ENCODE measurements at regions not wholly inside any gene's neighbourhood (a gene's known extent, or its start where the extent isn't known, plus 50 kb on each side); places are given as distances from the start of the nearest gene placed in this dataset.
"Not testable (repeated sequence)": the region's sequence is repeated elsewhere in the genome, so short reads cannot be mapped to it uniquely, and the experiment has no call there.

DNA sequence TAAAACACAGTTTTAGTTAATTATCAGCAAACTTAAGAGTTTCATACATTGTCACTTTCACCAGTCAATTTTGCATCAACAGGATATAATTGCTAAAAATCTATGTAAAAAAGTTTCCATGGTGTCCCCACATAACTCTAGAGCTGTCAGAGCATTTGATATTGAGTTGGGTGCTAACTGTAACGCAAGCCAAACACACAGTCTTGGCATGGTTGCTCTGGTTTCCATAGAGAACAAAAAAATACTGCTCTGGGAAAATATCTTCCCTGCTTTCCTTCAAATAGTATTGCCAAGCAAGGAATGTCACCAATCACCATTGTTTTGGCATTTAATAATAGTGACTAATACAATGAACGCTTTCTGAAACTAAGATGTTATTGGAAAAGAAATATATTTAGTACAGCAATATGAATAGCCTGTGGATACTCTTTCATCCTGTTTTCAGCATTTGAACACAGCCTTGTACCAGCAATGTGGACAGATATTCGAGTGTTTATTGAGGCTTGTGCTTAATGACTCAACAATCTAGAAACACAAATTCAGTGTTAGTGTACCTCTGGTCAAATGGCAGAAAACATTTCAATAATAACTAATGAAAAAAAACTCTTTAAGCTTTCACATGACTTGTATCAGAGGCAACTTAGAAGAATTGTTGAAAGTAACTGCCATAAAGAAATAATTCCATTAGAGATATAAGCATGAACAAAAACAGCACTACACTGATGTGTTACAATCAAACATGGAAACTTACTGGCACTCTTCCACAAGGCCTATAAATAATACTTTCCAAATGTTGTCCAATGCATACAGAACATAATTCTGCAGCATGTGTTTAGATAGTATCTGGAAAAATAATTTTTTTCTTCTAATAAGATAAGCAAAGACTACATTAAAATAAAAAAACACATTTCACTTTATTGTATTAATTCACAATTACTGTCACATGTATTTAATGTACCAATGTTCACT is 1469.5 kb upstream of the CELF2 start:
- no peak for DNase-seq (ENCODE audit: low spot score)

DNA sequence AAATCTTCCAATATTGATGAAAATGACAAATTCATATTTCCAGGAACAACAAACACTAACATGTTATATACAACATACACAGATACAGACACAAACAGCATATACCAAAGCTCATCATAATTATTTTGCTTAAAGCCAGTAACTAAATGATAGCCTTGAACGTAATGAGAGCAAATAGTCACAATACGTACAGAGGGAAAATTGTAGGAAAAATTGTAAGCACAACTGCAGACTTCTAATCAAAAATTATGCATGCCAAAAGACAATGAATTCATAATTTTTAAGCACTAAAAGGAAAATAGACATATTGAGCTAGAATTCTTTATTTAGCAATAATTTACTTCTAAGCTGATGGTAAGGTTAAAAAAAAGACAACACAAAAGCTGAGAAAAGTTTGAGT is 1466.9 kb upstream of the CELF2 start:
- no peak for DNase-seq (ENCODE audit: low spot score)

DNA sequence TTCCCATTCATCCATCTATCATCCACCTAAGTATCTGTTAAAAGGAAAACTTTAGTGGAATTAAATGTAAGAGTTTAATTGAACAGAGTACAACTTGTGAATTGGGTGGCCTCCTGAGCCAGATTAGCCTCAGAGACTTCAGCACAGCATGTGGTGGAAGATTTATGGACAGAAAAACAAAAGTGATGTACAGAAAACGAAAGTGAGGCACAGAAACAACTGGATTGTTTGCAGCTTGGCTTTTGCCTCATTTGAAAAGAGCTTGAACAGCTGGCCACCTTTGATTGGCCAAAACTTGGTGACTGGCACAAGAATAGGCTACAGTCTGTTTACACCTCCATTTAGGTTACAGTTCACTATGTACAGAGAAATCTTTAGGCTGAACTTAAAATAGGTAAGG is 1463.4 kb upstream of the CELF2 start:
- no peak for DNase-seq (ENCODE audit: low spot score)

DNA sequence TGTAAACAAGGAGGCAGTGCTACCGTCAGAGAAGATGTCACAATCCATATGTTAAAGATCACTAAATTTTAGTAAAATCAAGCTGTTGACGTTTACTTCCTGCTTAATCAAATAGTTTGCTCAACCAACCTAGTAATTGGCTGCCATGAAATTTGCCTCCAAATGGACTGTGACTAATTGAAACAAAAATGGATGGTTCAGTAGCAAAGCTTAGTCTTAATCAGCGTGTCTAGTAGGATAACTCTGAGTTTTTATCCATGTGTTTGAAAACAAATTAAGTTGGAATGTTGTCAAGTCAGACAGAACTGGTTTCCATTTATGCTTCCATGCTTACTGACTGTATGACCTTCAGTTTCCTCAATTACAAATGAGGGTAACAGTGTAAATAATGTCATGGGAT is 1456.7 kb upstream of the CELF2 start:
- no peak for DNase-seq (ENCODE audit: low spot score)

DNA sequence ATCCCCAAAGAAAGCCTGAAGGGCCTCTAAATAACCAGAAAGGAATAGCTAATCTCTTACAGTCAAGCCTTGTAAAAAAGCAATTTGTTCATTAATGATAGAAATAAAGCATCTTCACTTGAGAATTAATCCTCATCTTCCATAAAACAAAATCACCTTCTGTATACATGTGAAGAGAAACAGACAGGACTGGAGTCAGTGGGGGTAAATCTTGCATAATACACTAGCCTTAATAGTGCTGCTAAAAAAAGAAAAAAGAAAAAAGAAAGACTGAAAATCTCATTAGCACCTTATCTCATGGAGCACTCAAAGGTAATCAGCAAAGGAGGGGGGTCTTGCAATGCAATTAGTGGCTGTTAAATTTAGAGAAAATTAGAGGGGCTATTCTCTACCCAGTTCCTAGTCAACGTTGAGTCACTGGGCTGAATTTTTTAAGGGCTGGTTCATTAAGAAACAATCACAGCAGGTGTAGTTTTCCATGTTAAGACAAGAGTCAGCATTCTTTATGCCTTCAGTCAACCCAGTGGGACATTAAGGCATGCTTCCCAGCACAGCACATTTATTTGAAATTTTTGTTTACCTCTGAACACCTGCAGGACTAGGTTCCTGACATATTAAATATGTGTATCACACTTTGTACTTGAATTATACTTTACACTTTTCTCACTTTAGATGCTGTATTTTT is 1455.7 kb upstream of the CELF2 start:
- no peak for DNase-seq (ENCODE audit: low spot score)

DNA sequence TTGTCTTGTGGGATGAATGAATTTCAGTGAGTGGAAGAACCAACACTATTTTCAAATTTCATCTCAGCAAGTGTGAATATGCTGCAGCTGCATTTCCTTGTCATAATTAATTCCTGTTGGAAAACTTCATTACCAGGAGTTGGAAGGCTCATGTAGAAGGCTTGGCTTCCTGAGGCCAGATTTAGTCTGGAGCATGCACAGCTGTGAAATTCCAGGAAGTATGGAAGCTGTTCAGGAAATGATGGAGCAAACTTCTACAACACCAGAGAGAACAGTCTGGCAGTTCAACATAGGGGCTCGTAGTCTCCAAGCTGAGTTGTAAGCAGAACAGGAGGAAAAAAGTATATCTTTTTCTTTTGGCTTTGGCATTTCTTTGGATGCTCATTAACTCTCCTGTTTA is 1439.9 kb upstream of the CELF2 start:
- no peak for DNase-seq (ENCODE audit: low spot score)

DNA sequence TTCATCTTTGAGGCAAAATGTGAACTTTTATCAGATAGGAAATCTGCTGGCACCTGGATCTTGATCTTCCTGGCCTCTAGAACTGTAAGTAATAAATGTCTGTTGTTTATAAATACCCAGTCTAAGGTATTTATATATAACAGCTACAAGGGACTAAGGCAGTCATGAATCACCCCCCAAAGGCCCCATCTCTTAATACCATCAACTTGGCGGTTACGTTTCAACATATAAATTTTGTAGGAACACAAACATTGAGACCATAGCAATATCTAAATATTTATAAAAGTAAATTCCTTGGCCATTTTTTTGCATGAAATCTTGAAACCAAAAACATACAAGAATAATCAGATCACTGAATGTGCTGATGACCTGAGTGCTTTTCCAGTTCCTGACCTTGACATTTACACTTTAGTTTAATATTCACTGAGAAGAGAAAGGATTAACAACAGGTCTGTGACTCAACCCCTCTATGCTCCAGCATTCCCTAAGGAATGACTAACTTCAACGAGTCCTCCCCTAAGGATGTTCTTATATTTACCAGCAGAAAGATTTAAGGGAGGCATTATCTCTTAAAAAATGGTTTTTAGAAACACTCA is 1438.5 kb upstream of the CELF2 start:
- no peak for DNase-seq (ENCODE audit: low spot score)

DNA sequence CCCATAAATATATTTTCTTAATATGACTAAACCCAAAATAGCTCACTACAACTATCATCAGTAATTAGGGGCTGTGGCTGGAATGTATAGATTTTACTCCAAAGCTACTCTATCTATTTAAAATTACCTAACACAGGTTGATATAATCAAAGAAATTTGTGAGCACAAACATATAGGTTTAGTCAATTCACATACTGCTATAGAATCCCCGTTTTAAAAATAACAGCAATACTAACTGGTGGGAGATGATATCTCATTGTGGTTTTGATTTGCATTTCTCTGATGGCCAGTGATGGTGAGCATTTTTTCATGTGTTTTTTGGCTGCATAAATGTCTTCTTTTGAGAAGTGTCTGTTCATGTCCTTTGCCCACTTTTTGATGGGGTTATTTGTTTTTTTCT is 1434.9 kb upstream of the CELF2 start:
- DNase-seq (ENCODE audit: low spot score): not testable (repeated sequence)

DNA sequence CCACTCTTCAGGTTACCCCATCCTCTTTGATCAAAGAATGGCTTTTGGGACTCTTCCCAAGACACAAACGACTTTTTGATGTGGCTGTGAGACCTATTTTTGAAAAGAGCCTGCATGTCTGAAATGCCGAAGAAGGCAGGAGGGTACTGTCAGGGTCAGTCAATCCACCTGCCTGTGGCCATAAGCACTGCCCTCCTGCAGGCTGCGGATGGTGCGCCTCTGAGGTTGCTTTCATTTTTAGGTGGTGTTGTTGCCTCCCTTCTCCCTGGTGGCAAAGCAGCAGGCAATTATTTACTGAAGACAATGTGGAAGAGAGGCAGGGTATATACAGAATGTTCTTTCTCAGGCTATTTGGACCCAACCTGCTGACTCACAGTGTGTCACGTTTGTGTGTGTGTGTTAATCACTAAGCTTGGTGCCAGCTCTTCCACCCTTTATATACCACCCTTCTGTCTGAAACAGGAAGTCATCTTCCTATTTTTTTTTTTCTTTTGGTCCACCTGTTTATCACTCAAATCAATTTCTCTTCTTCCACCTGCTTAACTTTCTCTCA is 1421.2 kb upstream of the CELF2 start:
- DNase-seq (ENCODE audit: low spot score): peak; percentile 7

DNA sequence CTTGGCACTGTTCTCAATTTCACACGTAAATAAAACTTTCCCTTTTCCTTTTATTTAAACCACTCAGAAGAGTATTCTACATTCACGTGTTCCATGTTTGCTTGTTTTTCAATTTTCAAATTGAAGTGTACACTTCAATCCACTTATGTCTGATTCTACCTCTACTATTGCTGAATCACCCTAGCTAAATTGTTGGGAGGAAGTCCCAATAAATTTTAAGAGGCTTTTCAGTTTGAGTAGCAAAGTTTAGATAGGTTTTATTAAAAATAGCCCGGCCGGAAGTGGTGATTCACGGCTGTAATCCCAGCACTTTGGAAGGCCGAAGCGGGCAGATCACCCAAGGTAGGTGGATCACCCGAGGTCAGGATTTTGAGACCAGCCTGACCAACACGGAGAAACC is 1414.7 kb upstream of the CELF2 start:
- DNase-seq (ENCODE audit: low spot score): no peak

DNA sequence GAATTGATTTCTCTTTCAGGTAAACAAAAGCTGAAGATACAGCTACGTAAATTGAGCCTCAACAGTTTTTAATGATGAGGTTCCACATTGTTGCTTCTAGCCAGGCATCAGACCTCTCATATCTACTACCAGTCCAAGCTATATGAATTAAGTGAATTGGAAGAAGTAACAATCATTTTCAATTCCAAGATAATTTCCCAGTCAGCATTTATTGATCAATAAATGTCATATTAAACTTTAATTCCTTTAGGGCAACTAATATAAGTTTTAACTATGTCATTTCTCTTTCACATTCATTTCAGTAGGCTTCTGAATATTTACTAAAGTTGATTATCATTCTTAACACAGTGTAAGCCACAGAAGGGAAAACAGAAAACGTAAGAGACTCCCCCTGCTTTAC is 1413.7 kb upstream of the CELF2 start:
- DNase-seq (ENCODE audit: low spot score): no peak

DNA sequence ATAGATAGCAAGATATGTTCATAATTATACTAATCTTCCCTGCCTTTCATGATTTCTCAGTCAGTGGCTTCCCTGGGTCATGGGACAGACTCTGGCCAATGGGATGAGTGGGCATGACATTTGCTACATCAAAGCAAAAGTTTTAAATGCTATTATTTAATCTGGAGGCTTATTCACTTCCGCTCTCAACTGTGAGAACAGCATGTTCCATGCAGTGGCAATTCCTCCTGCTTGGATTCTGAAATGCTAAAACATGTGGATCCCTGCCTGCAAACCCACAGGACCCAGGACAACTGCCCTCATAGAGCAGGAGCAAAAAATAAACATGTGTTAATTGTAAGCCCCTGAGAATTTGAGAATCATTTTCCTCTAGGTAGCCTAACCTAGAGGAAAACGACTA is 1412.4 kb upstream of the CELF2 start:
- no peak for DNase-seq (ENCODE audit: low spot score)

DNA sequence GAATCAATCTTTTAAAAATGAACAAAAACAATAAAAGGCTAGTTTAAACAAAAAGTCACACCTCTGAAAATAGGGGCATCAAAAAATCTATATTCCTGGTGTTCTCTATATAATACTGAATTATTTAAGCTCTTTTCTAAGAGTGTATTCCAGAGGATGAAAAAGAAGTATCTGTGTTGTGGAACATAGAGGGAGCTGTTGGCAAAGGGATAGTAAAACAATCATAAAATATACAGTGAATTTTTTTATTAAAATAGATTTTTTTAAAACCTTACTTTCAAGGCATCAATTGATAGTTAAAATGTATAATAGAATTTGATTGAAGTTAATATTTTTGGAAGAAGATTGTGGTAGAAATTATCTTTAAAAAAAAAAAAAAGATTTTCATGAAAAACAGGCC is 1409.1 kb upstream of the CELF2 start:
- no peak for DNase-seq (ENCODE audit: low spot score)

DNA sequence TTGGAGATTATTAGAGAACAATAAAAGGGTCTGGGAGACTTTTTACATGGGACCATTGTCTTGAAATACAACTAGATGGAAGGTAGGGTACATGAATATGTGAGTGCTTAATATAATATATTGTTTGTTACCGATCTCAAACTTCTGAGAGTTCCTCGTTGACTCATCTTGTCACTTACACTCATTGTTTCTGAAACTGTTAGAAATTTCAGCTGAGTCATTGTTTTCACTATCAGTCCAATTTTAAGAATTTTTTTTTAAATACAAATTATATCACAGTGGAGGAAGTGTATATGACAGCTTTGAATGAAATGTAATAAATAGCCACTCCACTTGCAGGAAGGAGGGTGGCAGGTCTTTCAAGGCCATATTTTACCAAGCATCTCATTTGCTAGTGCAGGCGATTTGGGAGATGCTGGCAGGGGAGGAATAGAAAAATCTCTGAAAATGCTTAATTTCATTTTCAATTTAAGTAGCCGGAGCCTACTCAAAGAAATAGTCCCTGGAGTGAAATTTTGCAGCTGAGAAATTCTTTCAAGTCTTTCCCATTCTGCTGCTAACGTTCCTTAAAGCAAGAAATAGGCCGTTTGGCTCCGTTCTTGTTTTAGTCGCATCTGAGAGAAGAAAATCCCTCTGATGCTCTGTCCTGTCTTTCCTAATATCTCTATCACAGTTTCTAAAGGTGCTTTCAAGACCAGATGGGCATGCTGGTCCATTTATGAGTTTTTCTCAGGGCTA is 1404.2 kb upstream of the CELF2 start:
- no peak for DNase-seq (ENCODE audit: low spot score)

DNA sequence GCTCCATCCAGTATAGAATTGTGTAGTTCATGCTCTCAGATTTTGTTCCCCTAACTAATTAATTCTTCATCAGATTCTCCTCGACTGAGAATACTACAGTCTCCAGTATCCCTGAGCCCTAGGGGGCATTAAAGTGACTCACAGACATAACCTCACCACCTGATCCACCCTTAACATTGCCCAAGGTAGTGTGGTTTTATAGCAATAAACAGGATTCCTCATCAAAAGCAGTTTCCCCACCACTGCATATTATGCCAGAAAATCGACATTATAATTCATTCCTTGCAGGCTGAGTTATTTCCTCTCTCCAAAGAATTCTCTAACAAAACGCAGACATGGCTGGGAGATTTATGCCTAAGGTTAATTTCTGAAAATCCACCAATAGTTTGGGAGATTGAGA is 1402.5 kb upstream of the CELF2 start:
- DNase-seq (ENCODE audit: low spot score): no peak

DNA sequence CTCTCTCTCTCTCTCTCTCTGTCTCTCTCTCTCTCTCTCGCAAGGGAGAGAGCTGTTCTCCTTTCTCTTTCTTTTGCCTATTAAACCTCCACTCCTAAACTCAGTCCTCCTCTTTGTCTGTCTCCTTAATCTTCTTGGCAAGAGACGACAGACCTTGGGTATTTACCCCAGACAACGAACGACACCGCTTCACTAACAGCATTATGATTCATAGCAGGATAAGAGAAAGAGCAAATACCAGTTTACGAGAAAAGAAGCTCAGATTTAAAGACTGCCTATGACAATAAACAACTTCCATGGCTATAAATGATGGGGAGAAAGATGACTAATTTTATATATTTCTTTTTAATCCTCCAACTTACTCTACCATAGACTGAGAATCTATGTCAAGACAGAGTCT is 1396.5 kb upstream of the CELF2 start:
- DNase-seq (ENCODE audit: low spot score): no peak

DNA sequence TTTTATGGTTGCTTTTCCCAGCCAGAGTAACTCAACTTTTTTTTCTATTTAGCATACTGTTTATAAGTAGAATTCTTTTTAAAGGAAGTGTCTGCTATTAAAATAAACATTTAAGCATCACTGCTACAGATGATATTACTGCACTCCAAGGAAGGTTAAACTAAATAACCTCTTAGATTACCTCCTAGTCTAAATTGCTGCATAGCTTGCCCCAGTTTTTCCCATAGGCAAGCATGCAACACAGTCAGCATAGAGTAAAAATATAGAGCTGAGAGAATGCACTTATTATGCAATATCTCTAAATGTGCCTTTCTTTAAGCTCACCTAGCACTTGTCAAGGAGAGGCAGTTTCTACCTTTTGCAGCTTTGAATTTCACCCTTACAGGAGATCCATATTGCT is 1392.4 kb upstream of the CELF2 start:
- no peak for DNase-seq (ENCODE audit: low spot score)

DNA sequence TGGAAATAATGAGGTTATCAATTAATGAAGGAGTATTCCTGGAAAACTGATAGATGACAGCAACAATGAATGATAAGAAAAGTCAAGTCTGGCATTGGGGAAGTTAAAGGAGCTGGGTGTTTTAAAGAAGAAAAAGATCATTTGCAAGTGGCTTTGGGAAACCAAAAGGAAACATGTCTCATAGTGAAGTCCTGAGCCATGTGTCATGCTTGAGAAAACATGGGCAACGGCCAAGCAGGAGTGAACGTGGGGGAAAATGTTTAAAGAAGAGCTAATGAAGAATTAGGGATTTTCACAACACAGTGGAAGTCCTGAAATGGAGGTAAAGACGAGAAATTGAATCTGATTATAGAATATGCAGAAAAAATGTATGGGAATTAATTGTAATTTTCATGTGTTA is 1383.2 kb upstream of the CELF2 start:
- DNase-seq (ENCODE audit: low spot score): no peak

DNA sequence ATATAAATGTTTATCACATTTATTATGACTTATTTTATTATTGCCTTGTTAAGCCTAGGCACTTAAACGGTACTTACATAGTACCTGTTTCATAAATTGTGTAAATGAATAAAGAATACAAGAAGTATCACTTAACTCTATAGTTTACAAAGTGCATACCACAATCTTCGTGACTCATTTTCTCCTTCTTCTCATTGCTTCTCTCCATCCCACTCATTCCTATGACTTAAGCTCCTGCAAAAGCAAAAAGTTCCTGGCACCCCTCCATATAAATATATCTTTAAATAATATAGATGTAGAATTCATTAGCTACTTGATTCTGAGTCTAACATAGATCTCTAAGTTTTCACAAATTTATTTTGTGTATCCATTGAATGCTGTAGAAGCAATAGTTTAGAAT is 1382.0 kb upstream of the CELF2 start:
- no peak for DNase-seq (ENCODE audit: low spot score)

DNA sequence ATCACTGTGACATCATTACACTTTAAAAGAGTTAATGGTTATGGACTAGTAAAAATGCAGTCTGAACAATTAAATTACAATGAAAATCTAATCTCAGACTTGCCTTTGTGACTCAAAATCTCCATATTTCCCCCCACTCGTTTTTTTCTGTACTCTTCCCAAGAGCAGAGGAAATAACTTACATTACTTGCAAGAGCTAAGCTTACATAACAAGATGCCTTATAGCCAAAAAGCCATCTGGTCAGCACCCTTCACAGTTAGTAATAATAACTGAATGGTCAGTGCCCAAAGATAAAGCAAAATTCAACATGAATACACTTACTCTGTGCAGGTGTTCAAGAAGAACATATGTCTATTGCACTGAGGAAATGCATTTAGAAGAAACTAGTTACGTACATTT is 1381.5 kb upstream of the CELF2 start:
- no peak for DNase-seq (ENCODE audit: low spot score)

DNA sequence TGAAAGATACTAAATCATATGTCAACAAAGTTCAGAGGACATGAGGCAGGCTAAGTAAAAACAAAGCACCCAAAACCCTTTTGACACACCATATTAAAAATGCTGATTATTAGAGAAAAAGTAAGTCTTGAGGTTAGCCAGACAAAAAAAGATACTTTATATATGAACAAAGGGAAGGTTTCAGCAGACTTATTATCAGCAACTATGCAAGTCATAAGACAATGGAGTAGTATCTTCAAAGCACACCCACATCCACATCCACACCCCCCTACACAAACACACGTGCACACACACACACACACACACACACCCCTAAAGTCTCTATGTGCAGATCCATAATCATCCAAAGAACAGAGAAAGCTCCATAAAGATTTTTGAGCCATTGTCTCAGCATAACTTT is 1373.9 kb upstream of the CELF2 start:
- no peak for DNase-seq (ENCODE audit: low spot score)

DNA sequence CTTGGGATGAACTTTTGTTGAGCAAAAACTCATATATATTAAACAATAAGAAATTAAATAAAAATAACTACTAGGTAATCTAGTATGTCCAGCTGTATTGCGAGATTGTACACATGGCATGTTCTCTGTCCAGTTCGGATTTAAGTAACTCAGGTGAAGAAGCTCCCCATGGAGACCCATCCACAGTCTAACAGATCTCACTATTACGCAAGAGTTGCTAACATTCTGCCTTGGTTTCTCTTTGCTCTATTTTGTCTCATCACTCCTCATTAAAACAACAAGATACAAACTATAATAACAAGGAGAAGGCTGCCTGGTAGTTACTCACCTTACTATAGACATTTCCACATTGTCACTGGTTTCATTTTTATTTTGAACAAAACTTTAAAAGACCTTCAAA is 1372.3 kb upstream of the CELF2 start:
- no peak for DNase-seq (ENCODE audit: low spot score)

All from D341Med (cell line).